Sigmoid colon (tissue), 6 donors: ENCODE measurements at regions not wholly inside any gene's neighbourhood (a gene's known extent, or its start where the extent isn't known, plus 50 kb on each side); places are given as distances from the start of the nearest gene placed in this dataset.
"Not testable (repeated sequence)": the region's sequence is repeated elsewhere in the genome, so short reads cannot be mapped to it uniquely, and the experiment has no call there.

Experiments used
- DNase-seq: peaks from one replicate; pipeline ENCODE4 v3.0.0-alpha.2; 2019
- H3K27ac ChIP-seq, 4 donors: fragments of 200-600 bp; sonication (generic); one replicate each; pipeline ENCODE4 v1.5.1; 2016 to 2019; ENCODE audit warnings: mild to moderate bottlenecking in 1 of 4
- H3K27me3 ChIP-seq, 3 donors: fragments of 200-600 bp; sonication (generic); one replicate each; pipeline ENCODE4 v1.5.1; 2019; ENCODE audit warnings: mild to moderate bottlenecking in 1 of 3
- H3K36me3 ChIP-seq, 4 donors: fragments of 200-600 bp; sonication (generic); one replicate each; pipeline ENCODE4 v1.5.1; 2016 to 2019
- H3K4me1 ChIP-seq, 4 donors: fragments of 200-600 bp; sonication (generic); one replicate each; pipeline ENCODE4 v1.5.1; 2017 to 2019
- H3K4me3 ChIP-seq, 4 donors: fragments of 200-600 bp; sonication (generic); one replicate each; pipeline ENCODE4 v1.5.1; 2017 to 2019; ENCODE audit warnings: mild to moderate bottlenecking in 2 of 4, moderate library complexity in 1 of 4
- H3K9me3 ChIP-seq, 4 donors: fragments of 200-600 bp in 3 of 4; sonication (generic) in 3 of 4; one replicate each; pipeline versions ENCODE4 v1.5.1 to v1.6.1; 2013 to 2019
- EP300 ChIP-seq, 4 donors: sonication (generic); formaldehyde crosslinking; IDR thresholded peaks; one replicate each; pipeline ENCODE4 v1.6.1; 2017; ENCODE audit warnings: antibody characterized with exemption in 4 of 4
- POLR2A ChIP-seq, 2 donors: fragments of 450-650 bp; IDR thresholded peaks; one replicate each; pipeline ENCODE4 v1.6.1; 2016; ENCODE audit warnings: antibody characterized with exemption in 2 of 2, mild to moderate bottlenecking in 2 of 2, moderate library complexity in 2 of 2
- POLR2AphosphoS5 ChIP-seq, 4 donors: sonication (generic); formaldehyde crosslinking; IDR thresholded peaks; one replicate each; pipeline ENCODE4 v1.6.1; 2017; ENCODE audit warnings: antibody characterized with exemption in 4 of 4
- WGBS, 2 donors: extraction: QIAGEN DNeasy Blood & Tissue Kit; methylation state at CpG; one replicate each; pipeline ENCODE4 v1.1.7; 2013; 5-methylcytosine and 5-hydroxymethylcytosine counted together
- intact Hi-C: fragments of 100-400 bp; cut with DNase I; formaldehyde crosslinking; loops from one replicate; pipeline ENCODE4 v1.15.1; 2023
- TF ChIP-seq, protein P1 (sequence below), 4 experiments: fragments of 450-650 bp in 3 of 4; fragments of 200-600 bp in 1 of 4; IDR thresholded peaks; one replicate each; pipeline ENCODE4 v1.5.1; 2016 to 2019; ENCODE audit warnings: antibody characterized with exemption in 4 of 4, mild to moderate bottlenecking in 3 of 4, moderate library complexity in 2 of 4
- donor health status: healthy with polysubstance abuse.
- donor health status: healthy.

DNA sequence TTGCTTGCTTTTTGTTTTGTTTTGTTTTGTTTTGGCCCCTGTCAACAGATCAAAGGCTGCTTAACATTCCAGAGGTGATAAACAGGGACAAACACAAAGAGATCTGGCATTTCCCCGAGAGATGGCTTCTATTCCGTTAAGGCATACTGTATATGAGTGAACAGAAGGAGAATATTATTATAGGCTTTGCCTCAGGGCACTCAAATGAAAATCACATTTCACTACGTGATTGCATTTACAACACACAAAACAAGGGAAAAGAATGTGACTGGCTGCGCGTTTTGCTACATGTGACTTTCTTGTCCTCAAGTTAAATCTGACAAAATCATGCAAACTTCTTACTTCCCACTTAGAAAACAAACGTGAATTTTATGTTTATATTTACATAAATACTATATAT is 1037.9 kb upstream of the DDX18 start:
- WGBS, 2 donors = 80 to 88% methylated on average over 6 of the region's 6 CpGs
- intact Hi-C loops = no loop called here
- H3K27me3 ChIP-seq = no peaks in the 10 kb centered on the region
- no peak for DNase-seq
- H3K4me1 ChIP-seq = no peaks in the 10 kb centered on the region
- TF ChIP-seq EP300 (IDR thresholded peaks at IDR 0.05) = no peak
- no peak for TF ChIP-seq POLR2A (IDR thresholded peaks at IDR 0.05)
- TF ChIP-seq, protein P1, sequence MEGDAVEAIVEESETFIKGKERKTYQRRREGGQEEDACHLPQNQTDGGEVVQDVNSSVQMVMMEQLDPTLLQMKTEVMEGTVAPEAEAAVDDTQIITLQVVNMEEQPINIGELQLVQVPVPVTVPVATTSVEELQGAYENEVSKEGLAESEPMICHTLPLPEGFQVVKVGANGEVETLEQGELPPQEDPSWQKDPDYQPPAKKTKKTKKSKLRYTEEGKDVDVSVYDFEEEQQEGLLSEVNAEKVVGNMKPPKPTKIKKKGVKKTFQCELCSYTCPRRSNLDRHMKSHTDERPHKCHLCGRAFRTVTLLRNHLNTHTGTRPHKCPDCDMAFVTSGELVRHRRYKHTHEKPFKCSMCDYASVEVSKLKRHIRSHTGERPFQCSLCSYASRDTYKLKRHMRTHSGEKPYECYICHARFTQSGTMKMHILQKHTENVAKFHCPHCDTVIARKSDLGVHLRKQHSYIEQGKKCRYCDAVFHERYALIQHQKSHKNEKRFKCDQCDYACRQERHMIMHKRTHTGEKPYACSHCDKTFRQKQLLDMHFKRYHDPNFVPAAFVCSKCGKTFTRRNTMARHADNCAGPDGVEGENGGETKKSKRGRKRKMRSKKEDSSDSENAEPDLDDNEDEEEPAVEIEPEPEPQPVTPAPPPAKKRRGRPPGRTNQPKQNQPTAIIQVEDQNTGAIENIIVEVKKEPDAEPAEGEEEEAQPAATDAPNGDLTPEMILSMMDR (IDR thresholded peaks at IDR 0.05) = no peak
- no peak for TF ChIP-seq POLR2AphosphoS5 (IDR thresholded peaks at IDR 0.05)
- H3K27ac ChIP-seq = no peak overlapping the region
- no peaks in the 10 kb centered on the region for H3K36me3 ChIP-seq
- no peak overlapping the region for H3K4me3 ChIP-seq
- H3K9me3 ChIP-seq = no peaks in the 10 kb centered on the region

- intact Hi-C loops = no loop called here
- no peak for DNase-seq
- Histone ChIP-seq H3K36me3 (no peaks in the 10 kb centered on the region), H3K27ac (no peak overlapping the region), H3K4me1 (no peaks in the 10 kb centered on the region), H3K9me3 (no peaks in the 10 kb centered on the region), H3K27me3 (no peaks in the 10 kb centered on the region), H3K4me3 (no peak overlapping the region)
- 20 to 77% methylated on average over 2 of the region's 2 CpGs for WGBS, 2 donors
- TF ChIP-seq, protein P1 (IDR thresholded peaks at IDR 0.05) = no peak
- no peak for TF ChIP-seq POLR2A (IDR thresholded peaks at IDR 0.05)
- TF ChIP-seq EP300 (IDR thresholded peaks at IDR 0.05) = no peak
- TF ChIP-seq POLR2AphosphoS5 (IDR thresholded peaks at IDR 0.05) = no peak
These were observed 1026.6 kb upstream of the DDX18 start for GRCh38 chr2:116787848-116788247.

GRCh38 chr2:116802671-116803070 is 1011.8 kb upstream of the DDX18 start:
- intact Hi-C loops = no loop called here
- Histone ChIP-seq H3K9me3 (peaks cover 0 to 3% (median 0%) of the 10 kb centered on the region in 4 donors), H3K36me3 (no peaks in the 10 kb centered on the region), H3K27ac (no peak overlapping the region), H3K27me3 (no peaks in the 10 kb centered on the region), H3K4me1 (no peaks in the 10 kb centered on the region), H3K4me3 (no peak overlapping the region)
- 77 to 88% methylated on average over 3 of the region's 3 CpGs for WGBS, 2 donors
- DNase-seq = no peak
- no peak for TF ChIP-seq POLR2AphosphoS5 (IDR thresholded peaks at IDR 0.05)
- TF ChIP-seq, protein P1 (IDR thresholded peaks at IDR 0.05) = no peak
- TF ChIP-seq EP300 (IDR thresholded peaks at IDR 0.05) = no peak
- TF ChIP-seq POLR2A (IDR thresholded peaks at IDR 0.05) = no peak

- H3K9me3 ChIP-seq = peaks cover 0 to 3% (median 0%) of the 10 kb centered on the region in 4 donors
- H3K36me3 ChIP-seq = no peaks in the 10 kb centered on the region
- intact Hi-C loops = no loop called here
- H3K4me3 ChIP-seq = no peak overlapping the region
- H3K4me1 ChIP-seq = no peaks in the 10 kb centered on the region
- H3K27me3 ChIP-seq = no peaks in the 10 kb centered on the region
- TF ChIP-seq, protein P1 (IDR thresholded peaks at IDR 0.05) = no peak
- TF ChIP-seq EP300 (IDR thresholded peaks at IDR 0.05) (no peak), POLR2A (IDR thresholded peaks at IDR 0.05) (no peak), POLR2AphosphoS5 (IDR thresholded peaks at IDR 0.05) (no peak)
- no peak overlapping the region for H3K27ac ChIP-seq
- 13 to 43% methylated on average over 2 of the region's 2 CpGs for WGBS, 2 donors
- DNase-seq = no peak
These were observed 1009.6 kb upstream of the DDX18 start for GRCh38 chr2:116804901-116805300.

- H3K27ac ChIP-seq, intact Hi-C loops, DNase-seq, H3K4me1 ChIP-seq, H3K4me3 ChIP-seq, H3K27me3 ChIP-seq, H3K9me3 ChIP-seq, H3K36me3 ChIP-seq: not testable (repeated sequence)
- 35 to 76% methylated on average over 4 of the region's 4 CpGs for WGBS, 2 donors
These were observed 1008.0 kb upstream of the DDX18 start for GRCh38 chr2:116806505-116806904.
